ENCODE measurements at regions not wholly inside any gene's neighbourhood (a gene's known extent, or its start where the extent isn't known, plus 50 kb on each side); places are given as distances from the start of the nearest gene placed in this dataset.

DNA sequence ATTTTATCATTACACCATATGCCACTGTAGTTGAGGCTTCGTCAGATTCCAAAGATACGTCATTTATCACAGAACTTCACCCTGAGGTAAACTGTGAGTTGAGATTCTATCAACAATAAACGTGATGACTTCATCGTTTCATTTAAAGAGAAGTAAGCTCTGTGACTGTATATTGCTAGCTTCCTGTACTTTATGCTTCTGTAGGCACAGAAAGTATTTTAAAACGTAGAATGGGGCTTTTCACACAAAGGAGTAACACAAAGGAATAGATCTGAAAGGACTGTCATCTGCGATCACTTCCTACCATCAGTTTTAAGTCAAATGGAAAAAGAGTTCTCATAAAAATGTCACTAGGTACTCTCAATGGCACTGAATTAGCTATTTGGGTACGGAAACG lies 234.4 kb upstream of the MCHR2 start:
- no peak for TF ChIP-seq CTCF (IDR thresholded peaks at IDR 0.05)
- TF ChIP-seq EZH2 (IDR thresholded peaks at IDR 0.05; ENCODE audit: borderline replicate concordance, insufficient read depth, low read depth, low read length, poor library complexity, severe bottlenecking), result no peak
